ENCODE measurements at regions not wholly inside any gene's neighbourhood (a gene's known extent, or its start where the extent isn't known, plus 50 kb on each side); places are given as distances from the start of the nearest gene placed in this dataset.

GRCh38 chr2:38192046-38192445, 116.1 kb upstream of the CYP1B1 start:
- TF ChIP-seq, protein P1, sequence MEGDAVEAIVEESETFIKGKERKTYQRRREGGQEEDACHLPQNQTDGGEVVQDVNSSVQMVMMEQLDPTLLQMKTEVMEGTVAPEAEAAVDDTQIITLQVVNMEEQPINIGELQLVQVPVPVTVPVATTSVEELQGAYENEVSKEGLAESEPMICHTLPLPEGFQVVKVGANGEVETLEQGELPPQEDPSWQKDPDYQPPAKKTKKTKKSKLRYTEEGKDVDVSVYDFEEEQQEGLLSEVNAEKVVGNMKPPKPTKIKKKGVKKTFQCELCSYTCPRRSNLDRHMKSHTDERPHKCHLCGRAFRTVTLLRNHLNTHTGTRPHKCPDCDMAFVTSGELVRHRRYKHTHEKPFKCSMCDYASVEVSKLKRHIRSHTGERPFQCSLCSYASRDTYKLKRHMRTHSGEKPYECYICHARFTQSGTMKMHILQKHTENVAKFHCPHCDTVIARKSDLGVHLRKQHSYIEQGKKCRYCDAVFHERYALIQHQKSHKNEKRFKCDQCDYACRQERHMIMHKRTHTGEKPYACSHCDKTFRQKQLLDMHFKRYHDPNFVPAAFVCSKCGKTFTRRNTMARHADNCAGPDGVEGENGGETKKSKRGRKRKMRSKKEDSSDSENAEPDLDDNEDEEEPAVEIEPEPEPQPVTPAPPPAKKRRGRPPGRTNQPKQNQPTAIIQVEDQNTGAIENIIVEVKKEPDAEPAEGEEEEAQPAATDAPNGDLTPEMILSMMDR (conservative IDR thresholded peaks at IDR 0.05; ENCODE audit: low read length) = no peak
- TF ChIP-seq EZH2phosphoT487 (IDR thresholded peaks at IDR 0.05; ENCODE audit: borderline replicate concordance) = no peak

Measured in Loucy (cell line).